GM19099 (cell line): ENCODE measurements at regions not wholly inside any gene's neighbourhood (a gene's known extent, or its start where the extent isn't known, plus 50 kb on each side); places are given as distances from the start of the nearest gene placed in this dataset.

Experiments used
- POLR2A ChIP-seq: IDR thresholded peaks from 3 replicates; pipeline ENCODE4 v1.6.1; 2011; ENCODE audit warnings: low read depth; ENCODE audit not compliant: insufficient read length; ENCODE audit errors: extremely low read depth

DNA sequence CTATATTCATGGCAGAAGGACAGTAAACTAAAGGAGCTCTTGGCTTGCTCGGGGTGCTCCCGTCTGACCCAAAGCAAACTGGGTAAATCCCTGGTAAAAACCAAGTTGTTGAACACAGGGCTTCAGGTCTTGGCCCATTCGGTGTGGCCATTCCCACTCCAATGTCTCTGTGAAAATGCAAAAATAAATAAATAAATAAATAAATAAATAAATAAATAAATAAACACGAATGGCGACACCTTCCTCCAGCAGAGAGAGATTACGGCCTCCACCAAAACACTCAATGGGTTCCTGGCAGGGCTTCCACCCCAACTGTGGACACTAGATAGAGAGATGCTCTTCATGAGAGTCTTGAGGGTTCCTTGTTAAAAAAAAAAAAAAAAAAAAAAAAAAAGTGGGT, 325.3 kb downstream of the SOX9 start:
- no peak for TF ChIP-seq POLR2A

DNA sequence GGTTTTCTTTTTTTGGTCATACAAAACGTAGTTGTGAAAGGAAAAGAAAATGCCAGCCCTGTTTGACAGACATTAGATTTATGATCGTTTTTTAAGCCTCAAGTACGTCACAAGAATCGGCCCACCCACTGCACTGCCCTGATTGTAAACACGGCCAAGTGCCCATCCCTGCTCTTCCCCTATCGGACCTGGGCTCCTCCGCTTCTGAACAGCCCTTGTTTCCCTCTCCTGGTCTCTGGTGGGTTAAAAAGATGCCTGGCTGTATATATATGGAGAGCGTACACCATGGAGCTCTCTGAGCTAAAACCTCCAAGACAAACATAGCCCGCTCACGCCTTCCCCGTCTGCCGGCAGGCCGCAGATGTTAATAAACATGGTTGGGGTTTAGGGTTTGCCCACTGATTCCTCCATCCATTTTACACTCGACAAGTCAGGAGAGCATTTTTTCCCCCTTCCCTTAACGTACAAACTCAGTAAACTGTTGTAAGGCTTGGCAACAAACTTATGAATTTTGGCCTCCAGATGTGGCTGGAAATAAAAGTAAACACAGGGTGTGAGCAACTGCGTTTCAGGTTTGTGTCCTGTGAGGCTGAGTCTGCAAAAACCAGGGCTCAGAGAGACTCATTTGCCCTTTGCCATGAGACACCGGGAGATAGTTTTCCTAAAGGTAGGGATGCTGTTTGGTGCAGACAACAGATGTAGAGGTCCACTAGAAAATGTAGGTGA, 325.9 kb downstream of the SOX9 start:
- no peak for TF ChIP-seq POLR2A

DNA sequence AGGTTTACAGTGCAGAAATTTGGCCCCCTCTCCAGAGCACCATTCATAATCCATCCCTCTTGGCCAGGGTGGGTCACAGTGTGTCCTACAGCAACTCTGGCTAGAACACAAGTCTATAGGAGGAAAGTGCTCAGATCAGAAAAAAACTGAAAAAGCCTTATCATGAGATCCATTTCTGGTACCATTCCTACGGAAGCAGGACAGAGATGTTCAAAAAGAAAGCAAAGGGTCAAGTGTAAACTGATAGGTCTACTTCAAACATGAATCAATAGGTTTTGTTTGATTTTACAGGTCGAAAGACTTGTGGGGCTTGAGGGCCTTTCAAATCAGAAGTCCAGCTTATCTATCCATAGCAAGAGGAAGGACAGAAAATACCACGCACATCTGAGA, 326.4 kb downstream of the SOX9 start:
- TF ChIP-seq POLR2A: no peak

DNA sequence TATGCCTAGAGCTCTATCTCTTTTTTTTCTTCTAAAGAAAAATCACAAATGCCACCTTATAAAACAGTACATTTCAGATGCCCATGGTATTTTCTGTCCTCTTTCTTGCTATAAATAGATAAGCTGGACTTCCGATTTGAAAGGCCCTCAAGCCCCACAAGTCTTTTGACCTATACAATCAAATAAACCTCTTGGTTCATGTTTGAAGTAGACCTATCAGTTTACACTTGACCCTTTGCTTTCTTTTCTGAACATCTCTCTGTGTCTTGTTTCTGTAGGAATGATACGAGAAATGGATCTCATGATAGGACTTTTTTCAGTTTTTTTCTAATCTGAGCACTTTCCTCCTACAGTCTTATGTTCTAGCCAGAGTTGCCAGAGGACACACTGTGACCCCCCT, 327.2 kb downstream of the SOX9 start:
- no peak for TF ChIP-seq POLR2A

DNA sequence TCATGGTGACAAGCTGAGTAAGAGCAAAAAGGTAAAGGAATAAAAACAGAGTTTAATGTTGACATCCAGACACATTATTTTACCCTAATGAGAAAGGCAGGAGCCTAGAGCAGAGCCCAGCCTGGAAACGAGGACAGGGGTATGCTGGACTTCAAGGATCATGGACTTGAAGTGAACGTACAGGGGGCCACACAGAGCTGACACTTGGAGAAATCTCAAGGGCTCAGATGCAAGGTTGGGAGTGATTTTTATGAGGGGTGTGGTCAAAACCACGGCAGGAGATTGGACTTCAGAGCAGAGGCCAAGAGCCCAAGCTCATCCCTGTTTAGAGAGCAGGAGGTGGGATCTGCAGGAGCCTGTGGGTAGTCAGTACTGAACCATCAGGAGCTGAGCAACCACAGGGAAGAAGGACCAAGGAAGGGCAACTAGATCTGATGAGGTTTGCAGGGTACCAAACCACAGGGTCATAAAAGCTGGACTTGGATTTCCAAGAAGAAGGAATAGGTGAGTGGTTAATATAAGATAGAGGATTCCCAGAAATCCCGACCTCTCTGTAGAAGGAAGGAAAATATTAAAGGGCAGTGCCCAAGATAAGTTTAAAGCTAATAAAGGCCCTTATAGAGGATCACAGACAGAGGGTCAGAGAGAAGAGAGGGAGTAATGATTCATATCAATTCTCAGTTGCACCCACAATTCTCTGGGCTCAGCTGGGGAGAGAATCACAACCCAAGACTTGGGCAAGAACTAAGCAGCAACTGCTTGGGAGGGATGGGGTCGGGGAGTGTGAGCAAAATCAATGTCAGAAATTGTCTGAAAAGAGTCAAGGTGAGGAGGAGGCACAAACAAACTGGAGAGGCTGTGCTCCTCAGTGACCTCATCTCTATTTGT, 331.7 kb downstream of the SOX9 start:
- no peak for TF ChIP-seq POLR2A

DNA sequence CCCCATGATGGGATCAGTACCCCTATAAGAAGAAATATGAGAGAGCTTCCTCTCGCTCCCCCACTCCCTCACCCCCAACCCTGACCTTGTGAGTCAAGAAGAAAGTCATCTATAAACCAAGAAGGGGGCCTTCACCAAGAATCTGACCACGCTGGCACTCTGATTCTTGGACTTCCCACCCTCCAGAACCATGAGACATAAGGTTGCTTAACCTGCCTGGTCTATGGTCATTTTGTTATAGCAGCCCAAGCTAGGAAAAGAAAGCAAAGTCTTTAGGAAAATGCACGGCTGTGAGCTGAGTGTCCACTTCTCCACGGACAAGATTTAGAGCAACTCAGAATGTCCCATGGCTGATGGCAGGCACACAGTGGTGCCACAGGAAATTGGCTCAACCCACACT, 333.5 kb downstream of the SOX9 start:
- no peak for TF ChIP-seq POLR2A

DNA sequence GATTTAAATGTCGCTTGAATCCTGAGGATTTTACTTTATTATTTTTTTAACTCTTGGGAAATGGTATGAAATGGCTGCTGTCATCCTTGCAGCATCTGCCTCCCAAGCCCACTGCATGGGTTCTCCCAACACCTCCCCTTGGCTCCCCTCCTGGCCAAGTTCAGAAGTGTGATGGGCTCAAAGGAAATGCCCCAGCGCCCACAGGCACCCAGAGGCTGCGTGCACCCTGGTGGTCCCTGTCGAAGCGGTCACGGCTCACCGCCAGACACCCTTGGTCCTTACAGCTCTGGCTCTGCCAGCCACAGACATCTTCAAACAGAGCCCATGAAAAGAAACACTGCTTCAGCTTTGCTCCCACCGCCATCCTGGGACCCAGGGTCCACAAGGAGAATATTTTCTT, 334.7 kb downstream of the SOX9 start:
- TF ChIP-seq POLR2A: no peak

DNA sequence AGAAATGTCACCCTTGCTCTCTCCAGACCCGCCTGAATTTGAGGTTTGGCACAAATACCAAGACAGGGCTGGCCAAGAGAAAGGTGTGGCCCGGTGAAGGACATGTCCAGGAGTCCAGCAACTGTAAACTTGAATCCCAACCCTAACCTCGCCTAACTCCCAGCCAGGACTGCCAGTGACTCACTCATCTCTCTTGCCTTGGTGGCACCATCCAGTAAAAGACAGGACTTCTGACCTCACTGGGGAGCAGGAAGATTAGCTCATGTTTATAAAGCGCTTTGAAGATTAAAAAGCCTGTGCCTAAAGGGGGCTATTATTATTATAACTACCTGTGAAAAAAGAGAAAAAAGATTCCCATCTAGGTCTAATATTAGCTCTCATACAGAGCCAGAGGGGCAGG, 335.3 kb downstream of the SOX9 start:
- TF ChIP-seq POLR2A: no peak

DNA sequence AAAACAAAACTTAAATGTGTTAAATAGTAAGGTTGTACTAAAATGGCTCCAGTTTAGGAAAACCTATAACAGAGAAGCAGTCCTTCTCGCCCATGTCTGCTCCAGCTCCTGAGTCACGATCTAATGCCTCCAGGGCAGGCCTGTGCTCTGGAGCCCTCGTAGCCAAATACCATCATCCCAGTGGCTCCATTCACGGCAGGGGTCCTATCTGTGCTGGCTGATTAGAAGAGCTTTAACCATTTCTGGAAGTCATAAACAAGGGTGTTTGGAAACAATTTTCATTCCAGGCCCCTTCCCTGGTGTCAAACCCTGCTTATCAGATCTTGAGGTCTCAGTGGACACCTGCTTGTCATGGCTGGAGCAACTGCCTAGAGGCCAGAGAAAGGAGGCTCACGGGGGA, 336.9 kb downstream of the SOX9 start:
- no peak for TF ChIP-seq POLR2A

DNA sequence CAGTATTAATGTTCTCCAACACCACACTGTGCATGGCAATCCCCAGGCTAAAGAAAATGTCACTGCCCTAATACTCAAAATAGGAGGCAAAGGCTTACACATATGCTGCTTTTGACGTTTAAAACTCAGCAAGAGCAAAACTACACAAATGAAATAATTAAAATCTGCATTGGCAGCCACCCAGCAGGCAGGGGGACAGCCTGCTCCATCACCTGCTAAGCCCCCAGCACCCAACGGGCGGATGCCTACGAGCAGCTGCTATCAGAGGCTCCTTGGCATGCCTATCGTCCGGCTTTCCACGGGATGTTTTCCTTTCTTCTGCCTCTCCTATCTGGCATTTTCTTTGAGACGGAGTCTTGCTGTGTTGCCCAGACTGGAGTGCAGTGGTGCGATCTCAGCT, 337.5 kb downstream of the SOX9 start:
- no peak for TF ChIP-seq POLR2A

DNA sequence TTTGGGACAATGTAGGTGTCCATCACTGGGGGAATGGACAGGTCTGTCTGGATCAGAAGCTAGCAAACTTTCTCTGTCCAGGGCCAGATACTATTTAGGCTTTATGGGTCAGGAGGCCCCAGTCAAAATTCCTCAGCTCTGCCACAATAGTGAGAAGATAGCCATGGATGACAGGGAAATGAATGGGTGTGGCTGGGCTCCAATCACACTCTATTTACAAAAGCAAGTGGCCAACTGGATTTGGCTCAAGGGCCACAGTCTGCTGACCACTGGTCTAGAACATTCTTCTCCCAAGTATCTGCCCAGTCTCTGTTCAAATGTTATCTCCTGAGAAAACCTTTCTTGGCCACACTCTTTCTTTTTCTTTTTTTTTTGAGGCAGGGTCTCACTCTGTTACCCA, 339.9 kb downstream of the SOX9 start:
- no peak for TF ChIP-seq POLR2A

DNA sequence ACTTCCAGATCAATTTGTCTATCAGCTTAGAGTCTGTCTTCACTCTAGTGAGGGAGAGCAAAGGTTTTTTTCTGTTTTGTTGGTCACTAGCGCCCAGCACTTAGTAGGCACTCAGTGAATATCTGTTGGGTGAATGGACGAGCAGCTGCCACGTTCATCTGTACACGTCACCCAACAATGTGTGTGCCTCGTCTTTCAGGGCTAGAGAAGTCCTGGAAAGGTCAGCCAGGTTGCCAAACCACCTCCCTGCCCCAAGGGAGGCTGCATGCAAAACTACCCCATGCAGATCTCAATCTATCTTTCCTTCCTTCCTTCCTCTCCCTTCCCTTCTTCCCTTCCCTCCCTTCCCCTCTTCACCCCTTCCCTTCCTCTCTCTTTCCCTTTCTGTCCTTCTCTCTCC, 340.9 kb downstream of the SOX9 start:
- TF ChIP-seq POLR2A: no peak

DNA sequence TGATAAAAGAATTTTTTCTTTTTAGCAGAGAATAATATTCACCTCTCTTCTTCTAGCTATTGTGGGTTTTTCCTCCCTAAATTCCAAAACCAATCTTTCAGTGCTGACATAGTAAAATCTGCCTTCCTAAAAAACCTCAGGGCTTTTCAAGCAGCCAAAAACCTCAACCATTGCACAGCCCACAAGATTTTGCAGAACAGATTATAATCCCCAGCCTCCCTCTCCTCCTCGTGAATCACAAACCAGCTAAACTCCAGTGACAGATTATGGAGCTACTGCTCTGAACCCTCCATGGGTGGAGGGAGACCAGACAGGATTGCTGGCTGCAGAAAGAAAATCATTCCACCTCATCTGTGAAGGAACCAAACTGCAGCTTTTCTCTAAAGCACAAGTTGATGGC, 341.6 kb downstream of the SOX9 start:
- no peak for TF ChIP-seq POLR2A

DNA sequence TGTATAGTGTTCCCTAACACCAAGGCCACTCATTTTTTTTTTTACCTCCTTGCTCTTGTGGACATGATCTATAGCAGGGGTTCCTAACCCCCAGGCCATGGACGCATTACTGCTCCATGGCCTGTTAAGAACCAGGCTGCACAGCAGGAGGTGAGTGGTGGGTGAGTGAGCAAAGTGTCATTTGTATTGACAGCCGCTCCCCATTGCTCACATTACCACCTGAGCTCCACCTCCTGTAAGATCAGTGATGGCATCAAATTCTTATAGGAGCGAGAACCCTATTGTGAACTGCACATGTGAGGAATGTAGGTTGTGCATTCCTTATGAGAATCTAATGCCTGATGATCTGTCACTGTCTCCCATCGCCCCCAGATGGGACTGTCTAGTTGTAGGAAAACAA, 342.0 kb downstream of the SOX9 start:
- no peak for TF ChIP-seq POLR2A

DNA sequence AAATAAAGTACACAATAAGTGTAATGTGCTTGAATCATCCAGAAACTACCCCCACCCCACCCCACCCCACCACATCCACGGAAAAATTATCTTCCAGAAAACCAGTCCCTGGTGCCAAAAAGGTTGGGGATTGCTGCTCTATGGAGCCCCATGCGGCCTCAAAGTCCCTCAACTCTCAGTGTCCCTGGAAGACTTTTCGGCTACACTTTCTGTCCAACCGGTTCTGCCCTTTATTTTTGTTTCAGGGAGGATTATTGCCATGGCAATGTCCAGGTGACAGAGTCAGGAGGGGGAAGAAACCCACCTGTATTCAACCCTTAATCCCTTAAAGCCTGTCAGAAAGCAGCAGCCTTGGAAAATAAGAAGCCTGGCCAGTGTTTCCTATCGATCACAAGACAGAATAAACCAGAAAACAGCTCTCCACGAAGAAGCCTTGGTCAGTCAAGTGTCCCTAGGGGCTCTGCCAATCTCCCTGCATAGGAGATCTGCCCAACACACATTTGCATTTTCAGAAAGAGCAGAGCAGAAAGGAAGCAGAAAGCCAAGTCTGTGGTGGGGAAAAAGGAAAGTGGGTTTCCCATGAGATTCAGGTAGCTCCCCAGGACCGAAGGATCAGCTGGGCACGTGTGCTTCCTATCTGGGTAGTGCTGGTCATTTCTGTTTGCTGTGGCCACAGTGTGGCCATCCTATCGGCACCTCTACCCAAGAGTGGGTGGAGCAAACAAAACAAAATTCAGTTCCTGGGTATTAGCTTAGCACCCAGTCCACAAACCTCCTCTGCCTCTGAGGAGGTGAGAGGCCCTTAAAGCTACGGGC, 342.7 kb downstream of the SOX9 start:
- peak; percentile 19 for TF ChIP-seq POLR2A

DNA sequence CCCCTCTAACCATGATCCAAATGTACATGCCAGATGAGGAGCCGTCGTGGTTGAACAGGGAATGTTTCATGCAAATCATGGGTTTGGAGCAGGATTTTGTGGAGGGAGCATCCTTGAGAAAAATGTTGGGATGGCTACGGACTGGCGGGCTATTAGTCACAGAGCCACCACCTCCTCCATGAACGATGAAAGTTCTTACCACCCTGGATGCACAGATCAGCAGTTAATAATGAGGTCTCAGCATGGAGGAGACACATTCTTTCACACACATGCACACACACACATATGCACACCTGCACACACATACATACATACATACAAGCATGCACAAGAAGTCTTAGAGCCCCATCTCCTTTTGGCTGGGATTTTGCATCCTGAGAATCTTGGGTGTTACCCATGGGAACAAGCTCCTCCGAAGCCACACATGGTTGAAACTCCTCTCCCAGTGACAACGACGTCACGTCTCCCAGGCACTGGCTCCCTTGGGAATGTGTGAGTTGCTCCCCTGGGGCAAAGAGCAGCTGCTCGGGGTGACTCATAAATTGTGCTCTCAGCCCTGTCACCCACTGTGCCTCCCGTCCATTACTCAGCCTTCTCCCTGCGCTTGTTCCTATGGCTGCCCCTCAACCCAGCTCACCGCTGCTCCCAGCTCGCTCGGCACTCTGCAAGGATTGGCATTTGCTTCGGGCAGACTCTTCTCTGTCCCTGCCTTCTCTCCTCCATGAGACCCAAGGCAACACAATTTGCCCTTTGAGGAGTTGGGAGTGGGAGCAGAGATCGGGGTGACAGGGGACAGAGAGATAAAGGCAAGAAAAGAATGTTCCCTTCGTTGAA, 344.6 kb downstream of the SOX9 start:
- TF ChIP-seq POLR2A: no peak
